ENCODE measurements at regions not wholly inside any gene's neighbourhood (a gene's known extent, or its start where the extent isn't known, plus 50 kb on each side); places are given as distances from the start of the nearest gene placed in this dataset.
"Not testable (repeated sequence)": the region's sequence is repeated elsewhere in the genome, so short reads cannot be mapped to it uniquely, and the experiment has no call there.

GRCh38 chr5:157994906-157995519 lies 136.1 kb upstream of the CLINT1 start:
- peak; percentile 62 for DNase-seq

- peak; percentile 32 for DNase-seq
Observed at GRCh38 chr5:157993986-157994691, 135.2 kb upstream of the CLINT1 start.

- no peak for DNase-seq
Observed at GRCh38 chr5:157993201-157993600, 134.3 kb upstream of the CLINT1 start.

- DNase-seq = no peak
Observed at GRCh38 chr5:157990583-157991181, 131.7 kb upstream of the CLINT1 start.

- no peak for DNase-seq
Observed at GRCh38 chr5:157989296-157989695, 130.4 kb upstream of the CLINT1 start.

GRCh38 chr5:157987259-157987658 lies 128.3 kb upstream of the CLINT1 start:
- DNase-seq = no peak

- DNase-seq = no peak
Observed at GRCh38 chr5:157986431-157986990, 127.6 kb upstream of the CLINT1 start.

- no peak for DNase-seq
Observed at GRCh38 chr5:157984611-157985010, 125.7 kb upstream of the CLINT1 start.

- DNase-seq = no peak
Observed at GRCh38 chr5:157983906-157984551, 125.1 kb upstream of the CLINT1 start.

- DNase-seq = no peak
Observed at GRCh38 chr5:157978061-157978460, 119.1 kb upstream of the CLINT1 start.

GRCh38 chr5:157976429-157976828 lies 117.5 kb upstream of the CLINT1 start:
- DNase-seq = no peak

- no peak for DNase-seq
Observed at GRCh38 chr5:157972579-157972978, 113.6 kb upstream of the CLINT1 start.

- no peak for DNase-seq
Observed at GRCh38 chr5:157971571-157972216, 112.7 kb upstream of the CLINT1 start.

- not testable (repeated sequence) for DNase-seq
Observed at GRCh38 chr5:157968570-157968969, 109.6 kb upstream of the CLINT1 start.

- DNase-seq = no peak
Observed at GRCh38 chr5:157965989-157966388, 107.0 kb upstream of the CLINT1 start.

GRCh38 chr5:157965040-157965678 lies 106.2 kb upstream of the CLINT1 start:
- no peak for DNase-seq

- no peak for DNase-seq
Observed at GRCh38 chr5:157963761-157964160, 104.8 kb upstream of the CLINT1 start.

- no peak for DNase-seq
Observed at GRCh38 chr5:157963244-157963643, 104.3 kb upstream of the CLINT1 start.

- not testable (repeated sequence) for DNase-seq
Observed at GRCh38 chr5:157962686-157963085, 103.7 kb upstream of the CLINT1 start.

- DNase-seq = no peak
Observed at GRCh38 chr5:157961896-157962590, 103.1 kb upstream of the CLINT1 start.

- DNase-seq = no peak
Observed at GRCh38 chr5:157961176-157961575, 102.2 kb upstream of the CLINT1 start.

- no peak for DNase-seq
Observed at GRCh38 chr5:157959370-157959769, 100.4 kb upstream of the CLINT1 start.

Measured in activated CD4-positive, alpha-beta T cell treated with anti-CD3 and anti-CD28 coated beads, Interleukin-2, Interleukin-6, amounts not matched to agents 100 ng/mL and 50 ng/mL, durations not matched to agents 16 hours and 8 hours (primary cell).